PC-3 (cell line): ENCODE measurements at regions not wholly inside any gene's neighbourhood (a gene's known extent, or its start where the extent isn't known, plus 50 kb on each side); places are given as distances from the start of the nearest gene placed in this dataset.

Experiments used
- EZH2 ChIP-seq: fragments of 300-600 bp; sonication (generic); IDR thresholded peaks from one replicate; pipeline ENCODE4 v1.6.1; 2017; ENCODE audit warnings: antibody characterized with exemption, mild to moderate bottlenecking, low read length; ENCODE audit not compliant: unreplicated experiment
- EZH2phosphoT487 ChIP-seq: fragments of 300-600 bp; sonication (generic); IDR thresholded peaks from 2 replicates; pipeline ENCODE4 v1.6.1; 2018; ENCODE audit warnings: mild to moderate bottlenecking, antibody characterized with exemption, low read length, borderline replicate concordance
- TF ChIP-seq, protein P1 (sequence below): fragments of 300-600 bp; sonication (generic); conservative IDR thresholded peaks from 2 replicates; pipeline ENCODE4 v1.5.1; 2017; ENCODE audit warnings: antibody characterized with exemption, low read depth, mild to moderate bottlenecking, low read length

DNA sequence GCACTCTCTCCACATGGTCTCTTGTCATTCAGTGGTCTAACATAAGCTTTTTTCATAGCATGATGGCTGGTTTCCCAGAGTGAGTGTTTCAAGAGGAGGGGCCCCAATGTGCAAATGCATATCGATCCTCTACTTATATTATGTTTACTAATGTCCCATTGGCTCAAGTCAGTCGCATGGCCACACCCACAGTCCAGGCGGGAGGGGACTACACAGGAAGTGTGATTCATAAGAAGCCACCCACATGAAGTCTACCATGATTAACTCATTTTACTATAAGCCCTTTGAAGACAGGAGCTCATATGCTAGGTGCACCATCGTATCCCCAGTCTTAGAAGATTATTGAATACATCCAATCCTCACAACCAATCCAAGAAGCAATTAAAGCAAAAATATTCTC is 89.5 kb upstream of the ISX start:
- TF ChIP-seq, protein P1, sequence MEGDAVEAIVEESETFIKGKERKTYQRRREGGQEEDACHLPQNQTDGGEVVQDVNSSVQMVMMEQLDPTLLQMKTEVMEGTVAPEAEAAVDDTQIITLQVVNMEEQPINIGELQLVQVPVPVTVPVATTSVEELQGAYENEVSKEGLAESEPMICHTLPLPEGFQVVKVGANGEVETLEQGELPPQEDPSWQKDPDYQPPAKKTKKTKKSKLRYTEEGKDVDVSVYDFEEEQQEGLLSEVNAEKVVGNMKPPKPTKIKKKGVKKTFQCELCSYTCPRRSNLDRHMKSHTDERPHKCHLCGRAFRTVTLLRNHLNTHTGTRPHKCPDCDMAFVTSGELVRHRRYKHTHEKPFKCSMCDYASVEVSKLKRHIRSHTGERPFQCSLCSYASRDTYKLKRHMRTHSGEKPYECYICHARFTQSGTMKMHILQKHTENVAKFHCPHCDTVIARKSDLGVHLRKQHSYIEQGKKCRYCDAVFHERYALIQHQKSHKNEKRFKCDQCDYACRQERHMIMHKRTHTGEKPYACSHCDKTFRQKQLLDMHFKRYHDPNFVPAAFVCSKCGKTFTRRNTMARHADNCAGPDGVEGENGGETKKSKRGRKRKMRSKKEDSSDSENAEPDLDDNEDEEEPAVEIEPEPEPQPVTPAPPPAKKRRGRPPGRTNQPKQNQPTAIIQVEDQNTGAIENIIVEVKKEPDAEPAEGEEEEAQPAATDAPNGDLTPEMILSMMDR: no peak
- TF ChIP-seq EZH2phosphoT487 (no peak), EZH2 (no peak)
